H4 (cell line): ENCODE measurements at regions not wholly inside any gene's neighbourhood (a gene's known extent, or its start where the extent isn't known, plus 50 kb on each side); places are given as distances from the start of the nearest gene placed in this dataset.
"Not testable (repeated sequence)": the region's sequence is repeated elsewhere in the genome, so short reads cannot be mapped to it uniquely, and the experiment has no call there.

Experiments
- DNase-seq: peaks from one replicate; pipeline ENCODE4 v3.0.0-alpha.2; 2015; ENCODE audit warnings: low spot score

DNA sequence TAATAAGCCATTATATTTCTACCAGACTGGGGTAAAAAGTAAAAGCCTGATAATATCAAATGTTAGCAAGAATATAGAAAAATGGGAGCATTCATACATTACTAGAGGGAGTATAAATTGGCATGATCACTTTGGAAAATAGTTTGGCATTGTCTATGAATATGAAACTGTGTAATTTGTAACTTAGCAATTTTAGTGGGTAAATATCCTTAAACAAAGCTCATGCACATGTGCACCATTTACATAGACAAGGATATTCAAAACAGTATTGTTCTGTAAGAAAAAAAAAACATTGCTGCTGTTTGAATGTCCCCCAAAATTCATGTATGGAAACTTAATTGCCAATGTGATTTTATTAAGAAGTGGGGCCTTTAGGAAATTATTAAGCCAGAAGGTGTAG, 166.4 kb upstream of the SLC27A6 start:
- no peak for DNase-seq

DNA sequence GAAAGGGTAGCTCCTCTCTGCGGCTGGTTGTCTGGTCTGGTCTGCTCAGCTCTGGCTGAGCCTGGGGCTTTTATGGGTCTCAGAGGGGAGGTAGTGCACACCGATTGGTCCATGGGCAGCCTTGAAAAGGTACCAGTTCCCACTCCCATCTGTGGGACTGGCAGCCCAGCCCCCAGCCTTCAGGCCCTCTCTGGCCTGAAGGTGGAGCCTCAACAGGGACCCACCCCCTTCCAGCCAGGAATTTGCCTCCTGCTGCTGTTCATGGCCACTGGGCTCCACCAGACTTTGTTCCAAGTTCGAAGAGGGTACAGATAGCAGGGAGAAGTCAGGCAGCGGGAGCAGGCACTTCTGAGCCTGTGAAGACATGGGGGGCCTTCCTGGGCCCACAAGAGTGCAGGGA, 165.3 kb upstream of the SLC27A6 start:
- DNase-seq, result no peak

DNA sequence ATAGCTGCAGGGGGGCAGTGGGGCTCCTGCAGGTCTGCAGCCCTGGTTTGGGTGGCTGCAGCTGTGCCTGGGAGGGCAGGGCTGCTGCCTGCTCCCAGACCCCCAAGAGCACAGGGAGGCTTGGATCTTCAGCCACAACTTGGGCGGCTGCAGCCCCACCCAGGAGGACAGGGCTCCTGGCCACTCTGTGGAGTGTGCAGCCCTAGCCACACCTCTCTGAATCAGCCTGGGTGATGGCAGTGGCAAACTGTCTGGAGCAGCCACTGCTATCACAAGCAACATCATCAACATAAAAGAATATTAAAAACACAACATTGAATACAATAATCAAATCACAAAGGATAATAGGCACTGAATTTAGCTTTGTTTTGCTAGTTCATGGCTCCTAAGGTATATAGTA, 164.9 kb upstream of the SLC27A6 start:
- DNase-seq, result no peak

DNA sequence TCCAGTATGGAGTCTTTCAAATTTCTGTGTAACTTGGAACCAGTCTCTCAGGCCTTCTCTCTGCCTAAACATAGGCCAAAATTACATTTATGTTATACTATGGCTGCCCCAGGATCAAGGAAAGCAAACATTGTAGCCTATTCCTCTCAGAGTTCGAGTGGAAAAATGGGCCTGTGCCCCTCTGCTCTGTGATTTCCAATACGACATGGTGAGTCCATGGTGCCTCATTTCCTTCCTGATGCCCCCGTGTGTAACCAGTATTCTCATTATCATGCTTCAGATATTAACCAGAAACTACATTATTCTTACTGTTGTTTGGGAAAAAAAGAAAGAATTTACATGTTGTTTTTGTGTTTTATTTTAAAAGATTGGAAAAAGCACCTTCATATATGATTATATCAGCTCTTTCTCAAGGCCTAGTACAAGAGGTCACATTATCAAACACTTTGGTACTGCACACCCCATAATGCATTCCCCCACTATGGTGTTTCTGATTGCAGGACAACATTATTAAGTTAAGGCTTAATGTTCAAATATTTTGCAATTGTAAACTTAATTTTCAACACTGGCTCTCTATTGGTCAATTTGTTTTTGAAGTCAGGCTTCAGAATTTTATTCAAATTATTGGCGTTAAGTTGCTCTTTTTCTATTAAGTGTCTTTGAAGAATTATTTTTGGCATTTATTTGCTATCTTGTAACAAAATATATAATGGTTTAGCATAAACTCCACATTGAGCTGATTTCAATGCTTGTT, 151.8 kb upstream of the SLC27A6 start:
- DNase-seq, result no peak

DNA sequence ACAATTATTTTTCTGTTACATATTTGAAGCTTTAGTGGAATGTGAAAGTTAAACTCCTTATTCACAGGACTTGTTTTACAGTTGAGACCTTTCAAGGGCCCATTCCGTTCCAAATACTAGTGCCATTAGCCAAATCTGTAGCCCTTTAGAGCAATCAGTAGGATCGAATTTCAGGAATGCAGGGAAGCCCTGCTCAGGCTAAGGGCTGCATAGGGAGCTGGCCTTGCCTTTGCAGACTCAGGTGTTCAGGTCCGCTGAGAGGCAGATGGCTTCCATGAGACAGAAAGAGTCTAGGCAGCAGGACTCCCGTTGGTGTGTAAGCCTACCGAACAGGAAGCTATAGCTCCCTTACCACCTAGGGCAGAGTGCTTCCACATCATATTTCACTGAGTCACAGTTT, 150.1 kb upstream of the SLC27A6 start:
- DNase-seq, result no peak

DNA sequence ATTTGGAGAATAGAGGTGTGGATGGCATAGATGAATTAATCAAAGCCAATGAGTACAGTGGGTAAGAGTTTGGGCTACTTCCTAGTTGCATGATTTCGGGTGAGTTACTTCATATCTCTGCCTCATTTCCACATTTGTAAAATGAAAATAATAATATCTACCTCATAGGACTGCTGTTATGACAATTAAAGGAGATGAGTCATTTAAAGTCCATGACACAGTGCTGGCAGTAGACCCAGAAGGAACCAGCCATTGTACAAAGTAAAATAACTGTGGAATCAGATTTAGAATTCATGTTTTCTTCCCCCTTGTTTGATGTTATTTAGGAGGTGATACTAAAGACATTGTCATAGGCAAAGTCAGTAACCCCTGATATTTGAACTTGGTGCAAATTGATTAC, 139.5 kb upstream of the SLC27A6 start:
- peak; percentile 31 for DNase-seq

DNA sequence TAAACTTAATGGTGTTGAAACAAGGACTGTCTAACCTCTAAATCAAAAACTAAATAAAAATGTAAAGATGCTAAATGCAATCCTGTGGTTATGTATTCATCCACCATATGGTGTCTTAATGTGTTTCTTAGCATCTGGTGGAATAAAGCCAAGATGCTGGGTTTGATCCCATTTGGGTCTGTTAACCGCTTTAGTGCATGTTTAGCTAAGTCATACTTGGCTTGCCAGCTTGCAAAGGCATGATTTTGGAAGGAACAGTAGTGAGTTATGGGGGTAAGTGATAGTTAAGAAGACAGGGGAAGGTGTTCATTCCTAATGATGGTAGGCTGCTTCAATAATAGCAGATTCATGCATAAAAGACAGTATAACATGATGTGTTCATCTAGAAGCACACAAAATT, 139.0 kb upstream of the SLC27A6 start:
- DNase-seq, result no peak

DNA sequence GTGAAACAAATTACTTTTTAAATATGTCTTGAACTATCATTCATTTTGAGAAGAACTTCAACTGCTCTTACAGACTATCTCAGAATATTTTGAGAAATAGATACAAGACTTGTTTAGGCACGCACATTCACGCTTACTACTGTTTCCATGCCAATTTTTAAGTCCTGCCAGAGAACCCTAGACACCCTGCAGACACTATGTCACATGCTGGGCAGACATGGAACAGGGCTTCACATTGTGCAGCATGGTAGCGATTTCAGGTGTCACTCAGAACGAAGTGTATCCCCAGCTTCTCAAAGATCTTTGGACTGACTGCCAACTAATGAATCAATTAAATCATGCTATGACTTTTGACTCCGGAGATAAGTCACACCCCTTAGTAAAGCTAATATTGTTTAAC, 128.7 kb upstream of the SLC27A6 start:
- no peak for DNase-seq

DNA sequence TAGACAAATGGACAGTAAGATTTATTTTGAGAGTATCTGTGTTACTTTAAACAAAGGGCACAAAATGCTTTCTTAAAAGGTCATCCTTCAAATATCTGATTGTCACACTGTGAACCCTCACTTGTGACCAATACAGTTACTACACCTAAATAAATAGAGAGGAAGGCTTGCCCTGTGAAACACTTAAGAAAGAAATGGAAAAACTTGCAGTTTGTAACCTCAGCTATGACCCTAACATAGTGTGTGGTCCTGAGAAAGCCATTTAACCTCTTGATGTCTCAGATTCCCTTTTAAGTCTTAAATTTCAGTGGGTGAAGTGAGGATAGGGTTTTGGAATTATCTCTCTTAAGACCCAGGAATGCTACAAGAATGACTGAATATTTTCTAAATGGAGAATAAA, 126.7 kb upstream of the SLC27A6 start:
- DNase-seq, result no peak

DNA sequence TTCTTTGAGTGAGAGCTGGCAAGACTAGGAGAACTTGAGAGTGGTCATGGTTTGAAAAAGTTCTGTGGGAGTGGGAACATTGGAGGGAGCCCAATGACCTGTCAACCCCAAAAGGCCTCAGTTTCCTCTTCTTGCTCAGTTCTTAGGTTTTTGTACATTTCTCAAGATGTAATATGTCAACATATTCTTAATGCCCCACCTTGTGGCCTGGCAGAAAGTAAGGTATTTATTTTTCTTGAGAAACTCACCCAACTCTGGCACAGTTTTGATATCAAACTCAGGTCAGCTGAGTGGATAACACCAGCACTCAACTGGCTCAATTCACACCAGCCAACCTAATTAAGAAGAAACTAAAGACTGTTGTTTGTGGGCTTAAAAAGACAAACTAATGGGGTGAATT, 123.0 kb upstream of the SLC27A6 start:
- DNase-seq, result no peak

DNA sequence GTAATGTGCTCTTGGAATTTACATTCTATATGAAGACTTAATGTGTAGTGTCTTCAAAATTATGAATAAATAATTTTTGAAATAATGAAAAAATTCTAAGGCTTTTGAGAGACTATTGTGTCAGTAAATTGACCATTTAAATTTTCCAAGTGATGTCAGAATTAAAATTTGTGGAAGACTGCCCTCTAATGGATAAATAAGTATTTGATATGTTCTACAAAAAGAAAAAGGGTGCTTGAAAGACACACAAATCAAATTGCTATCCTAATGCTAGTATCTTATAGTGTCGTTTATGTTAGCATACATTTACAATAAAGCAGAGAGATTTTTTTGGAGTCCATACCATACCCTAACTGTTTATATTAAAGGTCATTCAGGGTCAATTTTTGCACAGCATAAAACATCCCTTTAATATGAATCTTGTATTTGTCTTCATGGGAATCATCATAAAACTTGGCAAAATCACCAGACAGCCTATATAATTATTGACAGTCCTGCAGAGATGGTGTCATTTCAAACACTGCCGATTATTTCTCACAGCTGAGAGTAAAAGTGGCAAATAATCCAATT, 120.8 kb upstream of the SLC27A6 start:
- DNase-seq, result peak; percentile 14

DNA sequence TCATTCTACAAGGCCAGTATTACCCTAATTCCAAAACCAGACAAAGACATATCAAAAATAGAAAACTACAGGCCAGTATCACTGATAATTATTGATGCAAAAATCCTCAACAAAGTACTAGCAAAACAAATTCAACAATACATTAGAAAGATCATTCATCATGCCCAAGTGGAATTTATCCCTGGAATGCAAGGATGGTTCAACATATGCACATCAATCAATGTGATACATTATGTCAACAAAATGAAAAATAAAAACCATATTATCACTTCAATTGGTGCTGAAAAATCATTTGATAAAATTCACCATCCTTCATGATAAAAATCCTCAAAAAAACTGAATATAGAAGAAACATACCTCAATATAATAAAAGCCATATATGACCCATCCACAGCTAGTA, 115.2 kb upstream of the SLC27A6 start:
- DNase-seq, result no peak

DNA sequence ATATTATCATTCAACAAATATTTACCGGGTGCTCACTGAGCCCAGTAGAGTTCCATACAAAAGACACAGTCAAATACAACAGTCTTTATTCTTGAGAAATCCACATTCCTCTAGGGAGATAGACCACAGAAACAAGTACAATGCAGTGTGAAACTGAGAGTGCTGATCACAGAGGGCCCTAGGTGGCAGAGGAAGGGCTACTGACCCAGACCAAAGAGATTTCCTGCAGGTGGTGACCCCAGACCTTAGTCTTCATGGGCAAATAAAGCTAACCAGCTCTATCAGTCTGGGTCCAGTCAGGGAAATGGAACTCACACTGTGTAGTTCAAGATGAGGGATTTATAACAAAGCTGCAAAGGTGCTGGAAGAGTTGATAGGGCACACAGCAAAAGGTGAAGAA, 110.4 kb upstream of the SLC27A6 start:
- no peak for DNase-seq

DNA sequence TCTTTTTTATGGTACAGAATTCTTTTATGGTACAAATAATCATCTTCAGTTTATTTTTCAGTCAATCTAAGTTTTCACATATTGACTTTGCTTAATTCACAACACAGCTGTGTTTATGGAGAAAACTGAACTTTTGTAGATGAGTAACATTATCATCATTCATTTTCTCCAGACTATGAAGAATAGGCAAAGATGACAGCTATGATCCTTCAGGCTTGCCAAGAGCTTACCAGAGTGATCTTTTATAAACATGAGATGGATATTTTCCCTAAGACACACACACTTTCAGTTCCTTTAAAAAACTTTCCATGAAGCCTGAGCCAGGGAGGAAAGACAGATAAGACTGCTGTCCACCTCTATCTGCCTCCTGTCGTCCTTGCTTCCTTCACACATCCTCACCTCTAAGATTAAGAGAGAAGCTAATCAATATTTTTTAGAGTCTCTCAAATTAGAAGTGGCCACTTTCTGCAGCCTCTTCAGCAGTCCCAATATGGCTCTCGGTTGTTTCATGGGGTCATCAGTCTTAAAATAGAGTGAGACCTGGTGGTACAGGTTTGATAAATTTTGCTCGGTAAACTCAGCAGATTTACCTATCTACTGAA, 108.1 kb upstream of the SLC27A6 start:
- DNase-seq, result no peak

DNA sequence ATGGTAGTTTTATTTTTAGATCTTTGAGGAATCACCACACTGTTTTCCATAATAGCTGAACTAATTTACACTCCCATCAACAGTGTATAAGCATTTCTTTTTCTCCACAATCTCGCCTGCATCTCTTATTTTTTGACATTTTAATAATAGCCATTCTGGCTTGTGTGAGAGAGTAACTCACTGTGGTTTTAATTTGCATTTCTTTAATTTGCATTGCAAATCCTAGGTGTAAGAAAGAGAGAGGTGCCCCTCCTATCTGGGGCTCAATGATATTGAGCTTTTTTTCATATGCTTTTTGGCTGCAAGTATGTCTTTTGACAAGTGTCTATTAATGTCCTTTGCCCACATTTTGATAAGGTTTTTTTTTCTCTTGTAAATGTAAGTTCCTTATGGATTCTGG, 106.3 kb upstream of the SLC27A6 start:
- no peak for DNase-seq

DNA sequence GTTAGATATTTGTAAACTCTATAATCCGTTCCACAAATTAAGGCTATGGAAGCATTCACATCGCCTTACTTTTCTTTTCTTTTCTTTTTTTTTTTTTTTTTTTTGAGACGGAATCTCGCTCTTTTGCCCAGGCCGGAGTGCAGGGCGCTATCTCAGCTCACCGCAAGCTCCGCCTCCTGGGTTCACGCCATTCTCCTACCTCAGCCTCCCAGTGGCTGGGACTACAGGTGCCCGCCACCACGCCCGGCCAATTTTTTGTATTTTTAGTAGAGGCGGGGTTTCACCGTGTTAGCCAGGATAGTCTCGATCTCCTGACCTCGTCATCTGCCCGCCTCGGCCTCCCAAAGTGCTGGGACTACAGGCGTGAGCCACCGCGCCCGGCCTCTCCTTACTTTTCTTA, 104.1 kb upstream of the SLC27A6 start:
- DNase-seq, result not testable (repeated sequence)

DNA sequence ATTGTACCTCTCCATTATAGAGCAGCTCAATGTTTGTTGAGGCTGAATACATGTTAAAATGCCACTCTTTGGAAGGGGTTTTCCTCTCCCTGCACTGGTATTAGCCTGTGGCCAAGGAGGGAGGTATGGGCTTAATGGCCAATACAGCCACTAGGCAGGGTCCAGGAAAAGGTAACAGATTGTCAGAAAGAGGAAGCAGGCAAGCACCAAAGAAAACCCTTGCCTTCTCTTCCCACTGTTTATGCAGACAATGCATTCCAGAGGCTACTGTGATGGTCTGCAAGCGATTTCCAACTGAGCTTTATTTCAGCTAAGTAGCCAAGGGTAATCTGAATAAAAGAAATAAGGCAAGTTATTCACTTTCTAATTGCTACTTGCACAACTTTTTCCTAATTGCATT, 95.3 kb upstream of the SLC27A6 start:
- no peak for DNase-seq

DNA sequence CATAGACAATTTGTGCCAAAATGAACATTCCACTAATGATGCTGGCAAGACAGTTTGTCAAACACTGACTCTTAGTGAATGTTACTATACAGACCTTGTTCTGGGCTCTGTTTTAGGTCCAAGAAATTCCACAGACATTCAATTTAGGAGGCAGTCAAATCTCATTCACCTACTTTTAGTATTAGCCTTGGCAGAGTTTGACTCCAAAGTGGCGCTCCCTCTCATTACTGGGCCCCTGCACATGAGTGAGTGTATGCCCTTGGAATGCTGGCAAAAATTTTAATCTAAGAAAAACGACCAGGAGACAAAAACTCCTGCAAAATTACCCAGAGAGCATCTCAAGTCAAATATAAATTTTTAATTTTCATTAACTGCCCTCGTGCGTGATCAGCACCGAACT, 94.9 kb upstream of the SLC27A6 start:
- DNase-seq, result no peak

DNA sequence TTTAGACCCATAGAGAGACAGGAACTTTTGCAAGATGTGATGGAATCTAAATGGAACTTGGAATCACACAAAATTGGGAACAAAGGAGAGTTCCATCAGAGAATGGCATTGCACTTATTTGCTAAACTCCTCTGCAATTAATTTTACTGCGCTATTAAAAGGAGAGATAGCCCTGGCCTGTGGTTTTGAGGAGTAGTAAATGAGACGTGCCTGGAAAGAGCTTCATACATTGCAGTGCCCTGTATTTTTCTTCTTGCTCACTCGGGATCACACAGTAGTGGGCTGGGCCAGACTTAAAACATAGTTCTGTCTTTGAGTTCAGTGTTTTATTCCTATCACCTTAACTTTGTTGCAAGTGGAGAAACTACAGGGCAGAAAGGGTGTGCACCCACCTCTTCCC, 94.4 kb upstream of the SLC27A6 start:
- DNase-seq, result no peak

DNA sequence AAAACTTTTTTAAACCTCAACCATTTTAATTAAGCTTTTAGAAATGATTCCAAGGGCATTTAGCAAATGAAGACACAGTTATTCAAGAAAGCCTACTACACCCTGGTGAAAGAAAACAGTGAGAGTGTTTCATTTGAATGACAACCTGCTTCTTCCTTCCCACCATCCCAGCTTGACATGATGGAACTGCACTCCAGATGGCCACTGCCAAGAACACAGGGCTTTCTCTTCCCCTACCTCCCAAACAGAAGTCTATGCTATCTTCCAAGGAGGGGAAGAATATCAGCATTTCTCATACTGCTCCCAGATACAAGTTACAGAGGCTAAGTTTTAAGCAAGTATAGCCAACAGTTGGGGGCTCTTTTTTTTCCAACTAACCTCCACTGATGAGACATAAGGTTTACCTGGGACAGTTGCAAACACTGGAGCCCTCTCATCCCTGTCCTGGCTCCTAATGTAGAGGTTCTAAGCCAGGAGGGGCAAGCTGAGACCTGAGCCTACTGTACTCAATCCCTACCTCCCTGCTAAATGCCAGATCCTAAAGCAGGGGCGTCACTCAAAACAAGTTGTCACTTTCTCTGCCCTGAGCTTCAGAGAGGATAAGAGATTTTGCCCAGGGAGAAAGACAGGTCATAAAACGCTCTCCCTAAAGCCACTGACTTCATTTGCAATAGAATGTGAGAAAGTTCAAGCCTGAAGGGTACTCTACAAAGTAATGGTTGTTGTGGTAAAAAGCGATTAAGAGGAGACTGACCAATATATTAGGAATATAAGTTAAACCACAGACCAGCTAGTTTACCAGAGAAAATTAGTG, 88.5 kb upstream of the SLC27A6 start:
- no peak for DNase-seq

DNA sequence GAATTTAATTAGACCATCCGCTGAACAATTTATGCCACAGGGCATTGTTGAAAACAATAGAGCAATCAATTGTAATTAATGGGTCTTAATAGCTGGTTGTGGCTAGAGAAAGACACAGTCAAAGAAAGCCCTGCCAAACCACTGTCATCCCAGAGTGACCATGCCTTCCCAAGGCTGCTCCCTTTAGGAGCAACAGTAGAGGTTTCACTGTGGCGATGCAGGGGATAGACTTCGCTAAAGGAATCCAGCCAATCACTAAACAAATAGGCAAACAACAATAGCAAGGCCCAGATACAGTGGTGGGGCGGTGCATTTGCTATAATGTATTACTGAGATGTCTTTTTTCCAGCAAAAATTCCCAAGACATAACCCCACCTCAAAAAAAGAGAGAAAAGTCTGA, 87.8 kb upstream of the SLC27A6 start:
- DNase-seq, result no peak

DNA sequence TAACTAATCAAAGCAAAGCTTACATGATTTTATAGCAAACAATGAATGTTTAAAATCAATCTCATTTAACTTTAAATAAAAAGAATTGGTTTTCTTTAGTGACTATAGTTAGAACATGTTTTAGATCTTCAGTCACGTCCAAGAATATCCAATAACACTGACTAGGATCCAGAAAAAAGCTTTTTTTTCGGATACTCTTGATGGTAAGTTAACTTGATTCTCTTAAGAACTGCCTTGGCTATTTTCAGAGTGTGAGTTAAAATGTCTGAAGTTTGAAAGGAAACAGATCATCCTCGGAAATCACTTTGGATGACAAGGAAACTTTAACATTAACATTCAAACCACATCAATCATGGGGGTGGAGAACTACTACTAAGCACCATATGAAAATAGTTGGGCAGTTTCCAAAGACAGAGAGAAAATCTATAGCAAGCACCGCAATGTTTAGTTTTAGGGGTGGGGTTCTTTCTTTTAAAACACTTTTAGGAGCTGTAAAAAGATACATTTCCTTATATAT, 83.7 kb upstream of the SLC27A6 start:
- no peak for DNase-seq
